ENCODE measurements at regions not wholly inside any gene's neighbourhood (a gene's known extent, or its start where the extent isn't known, plus 50 kb on each side); places are given as distances from the start of the nearest gene placed in this dataset.

- TF ChIP-seq WRNIP1 (IDR thresholded peaks at IDR 0.05; ENCODE audit: borderline replicate concordance, low read depth, low read length) (no peak), CUX1 (IDR thresholded peaks at IDR 0.05; ENCODE audit: insufficient replicate concordance, low read depth, low read length) (no peak), GATAD2B (conservative IDR thresholded peaks at IDR 0.05; ENCODE audit: low read depth) (no peak), ZSCAN29 (IDR thresholded peaks at IDR 0.05) (no peak), ZNF24 (IDR thresholded peaks at IDR 0.05) (no peak), BRCA1 (IDR thresholded peaks at IDR 0.05; ENCODE audit: low read depth, low read length) (no peak), YY1 (IDR thresholded peaks at IDR 0.05; ENCODE audit: low read depth, low read length) (no peak), ATF2 (IDR thresholded peaks at IDR 0.05; ENCODE audit: low read length) (no peak), ZNF217 (IDR thresholded peaks at IDR 0.05) (no peak), EGR1 (IDR thresholded peaks at IDR 0.05; ENCODE audit: borderline replicate concordance in 1 of 2, low read depth in 2 of 2, low read length in 2 of 2) (no peak)
- Histone ChIP-seq H4K20me1 (ENCODE audit: control insufficient read depth, insufficient read depth) (no peaks in the 10 kb centered on the region), H3K79me2 (ENCODE audit: control insufficient read depth, insufficient read depth, low read length) (no peaks in the 10 kb centered on the region), H3K27ac (ENCODE audit: control insufficient read depth, insufficient read depth) (no peak overlapping the region; the same call in 1 of the 2 replicates), H2AFZ (ENCODE audit: control insufficient read depth, low read depth, low read length) (no peak overlapping the region), H3K27me3 (replicated peaks in 1 of 2; ENCODE audit: control insufficient read depth in 2 of 2, insufficient read depth in 2 of 2, low read length in 1 of 2) (no peaks in the 10 kb centered on the region), H3K36me3 (ENCODE audit: control insufficient read depth in 2 of 2, insufficient read depth in 2 of 2, low read length in 1 of 2) (no peaks in the 10 kb centered on the region), H3K9ac (ENCODE audit: control insufficient read depth, insufficient read depth, low read length) (no peak overlapping the region), H3K4me1 (ENCODE audit: control insufficient read depth, insufficient read depth, low read length) (no peaks in the 10 kb centered on the region), H3K9me3 (replicated peaks; ENCODE audit: control insufficient read depth, insufficient read depth, low read length) (no peaks in the 10 kb centered on the region), H3K4me2 (ENCODE audit: control insufficient read depth, insufficient read depth) (no peak overlapping the region), H3K4me3 (no peak overlapping the region)
- POLR2A ChIA-PET: no interaction called here
- in situ Hi-C loops (cut with MboI) (no loop called here), intact Hi-C loops (cut with micrococcal nuclease; ENCODE audit: unreplicated experiment) (no loop called here)
- SMC1A ChIA-PET (ENCODE audit: uncharacterized antibody, unreplicated experiment): interaction anchor here (1.1 kb wide), 1 partner anchor 177 kb away, joined by 3 read pairs; no protein-coding TSS in a partner anchor
- DNase-seq (ENCODE audit: low read depth, low spot score): no peak
- WGBS (ENCODE audit: insufficient coverage, insufficient replicate concordance, low lambda C conversion rate, missing lambda C conversion rate): 19% methylated on average over 2 of the region's 2 CpGs
- no TSS peak for BruUV-seq (replicated peaks)
- RAD21 ChIA-PET (ENCODE audit: unreplicated experiment): no interaction called here
- FAIRE-seq: no peak
- no peak; the same call in 2 of the 3 replicates for ATAC-seq
- CTCF ChIA-PET: no interaction called here
These were observed 220.4 kb upstream of the CD180 start for GRCh38 chr5:67416986-67417385.
